GM18873 (cell line): ENCODE measurements at regions not wholly inside any gene's neighbourhood (a gene's known extent, or its start where the extent isn't known, plus 50 kb on each side); places are given as distances from the start of the nearest gene placed in this dataset.

Source experiments
- ATAC-seq: cut with Tn5 transposase; IDR thresholded peaks from one replicate; pipeline ENCODE4 v1.9.1; 2021; ENCODE audit warnings: mild to moderate bottlenecking, moderate library complexity, moderate number of reproducible peaks; ENCODE audit not compliant: unreplicated experiment, low FRiP score

DNA sequence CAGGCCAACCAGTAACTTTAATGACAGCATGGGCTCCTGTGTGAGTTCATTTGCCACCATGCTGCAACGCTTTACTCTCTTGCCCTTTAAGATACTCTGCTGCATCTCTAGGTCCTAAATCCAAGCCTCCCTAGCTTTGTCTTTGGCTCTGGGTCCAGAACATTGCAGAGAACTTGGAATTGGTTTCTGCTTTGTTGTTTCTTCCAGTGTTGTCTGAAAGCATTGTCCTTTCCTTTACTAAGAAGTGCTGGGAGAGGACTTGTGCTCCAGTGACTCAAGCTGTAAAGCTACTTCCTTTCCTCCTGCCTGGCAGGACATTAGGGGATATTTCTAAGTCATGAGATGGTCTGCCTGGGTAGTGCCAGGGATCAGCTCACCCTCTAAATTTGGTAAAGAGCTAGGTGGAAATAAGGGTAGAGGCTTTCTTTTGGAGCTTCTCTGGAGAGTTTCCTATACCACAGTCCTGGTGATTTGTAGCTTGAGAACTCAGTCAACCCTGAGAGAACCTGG is 202.5 kb upstream of the CADM1 start:
- ATAC-seq, result no peak

DNA sequence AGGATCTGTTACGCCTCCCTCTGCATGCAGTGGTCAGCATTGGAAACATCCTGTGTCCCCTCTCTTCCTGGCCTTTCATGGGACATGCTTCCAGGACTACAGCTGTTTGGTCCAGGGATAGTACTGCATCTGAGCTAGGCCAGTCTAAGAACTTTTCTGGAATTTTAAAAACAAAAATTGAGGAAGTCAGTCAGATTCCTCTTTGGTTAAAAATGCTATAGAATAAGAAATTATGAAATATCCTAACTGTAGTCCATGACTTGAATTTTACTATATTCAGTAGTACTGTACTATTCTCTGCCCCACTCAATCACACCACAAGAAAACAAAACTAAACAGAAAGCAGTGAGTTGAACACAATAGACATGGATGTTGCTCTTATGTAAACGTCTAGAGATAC is 201.0 kb upstream of the CADM1 start:
- no peak for ATAC-seq

DNA sequence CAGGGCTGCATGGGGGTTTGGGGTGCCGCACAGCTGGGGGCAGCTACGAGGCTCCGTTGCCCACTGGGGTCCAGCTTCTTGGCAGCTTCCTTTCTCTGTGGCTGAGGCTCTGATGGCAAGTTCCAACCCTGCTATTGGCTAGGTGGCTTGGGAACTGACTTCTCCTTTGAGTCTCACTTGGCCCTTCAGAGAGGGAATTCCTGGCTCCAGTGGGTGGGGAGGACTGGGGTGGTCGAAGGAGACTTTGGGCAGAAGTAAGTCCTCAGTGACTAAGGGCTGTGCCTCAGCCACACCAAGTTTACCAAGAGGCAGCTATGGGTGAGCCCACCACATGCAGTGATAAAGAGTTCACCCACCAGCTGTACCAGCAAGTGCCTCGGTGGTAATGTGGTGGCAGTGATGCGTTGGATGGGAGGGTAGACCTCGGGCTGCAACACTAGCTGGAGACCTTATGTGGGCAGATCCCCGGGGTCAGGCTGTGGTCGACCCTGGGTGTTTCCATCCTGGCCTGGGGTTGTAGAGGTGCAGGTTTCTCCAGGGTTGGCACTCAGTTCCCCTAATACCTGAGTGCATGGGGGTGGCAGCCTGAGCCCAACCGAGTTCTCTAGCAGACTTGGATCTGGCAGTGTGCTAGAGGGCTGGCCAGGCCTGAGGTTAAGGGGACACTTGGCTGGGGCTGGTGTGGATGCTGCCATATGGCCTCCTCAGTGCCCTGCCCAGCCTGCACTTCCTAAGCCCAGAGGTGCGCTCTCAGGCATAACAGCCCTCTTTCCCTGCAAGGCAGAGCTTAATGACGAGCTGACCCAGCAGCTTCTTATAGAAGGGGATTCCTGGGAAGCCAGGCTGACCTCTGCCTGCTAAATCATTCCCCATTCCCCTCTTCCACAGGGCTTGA is 197.0 kb upstream of the CADM1 start:
- ATAC-seq, result no peak

DNA sequence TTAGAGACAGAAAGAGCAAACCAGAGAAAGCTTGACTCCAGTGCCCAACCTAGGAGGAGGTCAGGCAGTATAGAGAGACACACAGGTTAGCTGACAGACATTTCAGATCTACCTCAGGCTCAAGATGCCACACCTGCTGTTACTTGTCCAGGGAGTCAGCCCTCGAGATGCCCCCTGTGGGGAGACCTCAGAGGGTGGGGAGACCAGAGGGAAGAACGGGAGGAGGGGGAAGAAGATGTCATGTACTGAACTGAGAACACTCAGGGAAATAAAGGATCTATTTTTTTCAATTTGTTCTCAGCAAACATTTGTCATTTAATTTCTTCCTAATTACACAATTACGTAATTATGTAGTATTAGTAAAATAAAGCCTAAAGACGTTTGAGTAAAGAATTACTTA is 196.3 kb upstream of the CADM1 start:
- ATAC-seq, result no peak

DNA sequence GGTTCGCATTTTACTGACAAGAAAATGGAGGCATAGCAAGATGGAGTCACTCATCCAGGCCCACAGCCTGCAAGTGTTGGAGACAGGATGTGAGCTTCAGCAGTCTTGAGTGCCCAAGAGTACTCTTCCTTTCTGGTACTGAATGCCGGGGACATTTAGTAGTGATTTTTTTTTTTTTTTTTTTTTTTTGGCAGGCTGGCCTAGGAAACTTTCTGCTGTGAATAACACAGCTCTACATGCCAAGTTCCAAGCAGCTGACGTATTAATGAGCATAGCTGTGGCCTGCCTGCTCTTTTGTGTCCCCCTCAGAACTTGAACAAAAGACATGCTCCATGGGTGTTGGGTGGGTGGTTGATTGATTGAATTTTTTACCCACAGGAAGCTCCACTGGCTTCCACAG is 195.5 kb upstream of the CADM1 start:
- no peak for ATAC-seq

DNA sequence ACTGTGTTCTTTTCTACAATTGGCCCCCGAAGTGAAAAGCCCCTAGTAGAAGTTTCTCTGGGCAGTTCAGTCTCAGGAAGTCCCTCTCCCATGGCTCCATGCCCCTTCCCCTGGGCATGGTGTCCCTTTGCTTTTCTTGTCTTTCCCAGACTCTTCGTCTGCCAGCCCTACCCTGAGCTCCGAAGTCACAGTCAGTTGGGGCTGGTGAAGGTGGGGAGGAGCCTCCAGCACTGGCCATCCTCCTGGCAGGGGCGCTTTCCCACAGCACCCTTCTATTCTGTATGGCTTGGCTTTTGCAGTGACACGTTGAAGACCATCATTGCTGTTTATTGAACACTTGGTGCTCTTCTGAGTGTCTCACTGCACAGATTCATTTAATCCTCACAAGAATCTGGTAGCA is 195.1 kb upstream of the CADM1 start:
- ATAC-seq, result no peak

DNA sequence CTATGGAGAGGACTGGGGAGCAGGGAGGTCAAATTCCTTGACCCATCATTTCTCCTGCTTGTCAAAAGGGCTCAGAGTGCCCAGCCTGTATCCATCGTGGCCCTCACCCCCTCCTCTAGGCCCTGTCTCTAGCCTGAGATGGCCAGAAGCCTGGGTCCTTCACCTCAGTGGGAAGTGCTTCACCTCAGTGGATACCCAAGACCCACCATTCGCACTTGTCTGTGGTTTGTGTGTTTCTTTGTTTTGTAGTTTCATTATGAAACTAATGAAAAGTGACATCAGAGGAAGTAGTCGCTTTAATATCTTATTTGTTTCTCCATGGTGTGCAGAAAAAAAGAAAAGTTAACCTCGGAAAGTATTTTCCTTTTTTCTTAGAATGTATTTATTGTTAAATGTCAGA is 194.0 kb upstream of the CADM1 start:
- ATAC-seq, result no peak

DNA sequence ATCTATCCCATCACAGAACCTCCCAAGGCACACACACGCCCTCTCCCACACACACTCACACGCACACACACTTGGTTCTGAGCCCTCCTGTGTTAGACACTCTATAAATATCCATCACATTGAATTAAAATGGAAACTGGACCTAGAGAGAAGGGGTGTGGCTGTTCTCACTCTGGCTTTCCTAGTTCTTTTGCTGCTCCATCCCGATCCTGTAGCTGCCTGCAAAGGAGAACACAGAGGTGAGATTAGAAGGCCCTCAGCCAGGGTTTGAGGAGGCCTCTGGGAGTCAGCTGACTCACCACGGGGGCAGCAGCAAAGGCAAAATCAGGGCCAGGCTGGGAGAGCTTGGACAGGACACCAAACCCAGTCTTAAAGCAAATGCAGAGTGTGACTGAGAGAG is 192.3 kb upstream of the CADM1 start:
- no peak for ATAC-seq

DNA sequence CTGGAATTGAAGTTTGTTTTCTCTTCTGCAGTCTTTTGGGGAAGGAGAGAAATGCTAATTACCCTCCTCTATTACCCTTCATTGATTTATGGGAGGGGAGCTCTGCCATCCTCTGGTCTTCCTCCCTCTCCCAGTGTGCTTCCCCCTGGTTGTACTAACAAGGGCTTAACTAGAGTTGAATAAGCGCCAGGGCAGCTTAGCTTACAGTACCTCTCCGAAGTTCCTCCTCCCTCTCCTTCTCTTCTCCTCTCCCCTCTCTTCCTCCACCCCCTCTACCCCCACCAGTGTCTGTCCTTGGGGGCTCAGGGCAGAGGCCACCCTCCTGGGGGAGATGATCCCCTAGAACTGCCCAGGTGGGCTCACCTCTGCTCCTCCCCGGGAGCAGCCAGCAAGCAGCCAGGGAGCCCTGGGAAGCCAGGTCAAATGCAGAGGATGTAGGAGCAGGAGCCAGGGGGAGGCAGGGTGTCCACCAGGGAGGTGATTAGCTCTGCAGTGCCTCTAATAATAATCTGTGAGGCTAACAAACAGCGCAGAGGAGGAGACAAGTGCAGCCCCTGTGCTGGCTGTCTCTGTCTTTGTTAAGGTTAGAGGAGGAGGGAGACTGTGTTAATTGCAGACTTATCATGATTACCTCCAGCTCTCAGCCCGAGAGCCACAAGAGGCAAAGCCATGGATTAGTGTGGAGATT is 191.6 kb upstream of the CADM1 start:
- no peak for ATAC-seq

DNA sequence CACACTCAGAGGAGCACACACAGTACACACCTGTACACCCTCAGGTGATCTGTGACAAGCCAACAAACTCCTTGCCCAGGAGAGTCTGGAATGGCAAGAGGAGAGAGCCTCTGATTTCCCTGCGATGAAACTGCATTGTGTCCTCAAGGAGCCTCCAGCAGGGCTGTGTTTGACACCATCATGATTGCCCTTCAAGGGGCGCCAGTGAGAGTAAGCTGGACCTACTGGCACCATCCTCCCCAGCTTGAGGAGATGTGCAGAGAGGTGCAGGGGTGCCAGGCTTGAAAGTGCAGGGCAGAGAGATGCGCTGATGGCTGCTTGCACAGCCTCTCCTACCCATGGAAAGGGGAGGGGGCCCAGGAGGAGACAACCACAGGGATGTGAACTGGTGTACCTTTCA is 188.8 kb upstream of the CADM1 start:
- no peak for ATAC-seq

DNA sequence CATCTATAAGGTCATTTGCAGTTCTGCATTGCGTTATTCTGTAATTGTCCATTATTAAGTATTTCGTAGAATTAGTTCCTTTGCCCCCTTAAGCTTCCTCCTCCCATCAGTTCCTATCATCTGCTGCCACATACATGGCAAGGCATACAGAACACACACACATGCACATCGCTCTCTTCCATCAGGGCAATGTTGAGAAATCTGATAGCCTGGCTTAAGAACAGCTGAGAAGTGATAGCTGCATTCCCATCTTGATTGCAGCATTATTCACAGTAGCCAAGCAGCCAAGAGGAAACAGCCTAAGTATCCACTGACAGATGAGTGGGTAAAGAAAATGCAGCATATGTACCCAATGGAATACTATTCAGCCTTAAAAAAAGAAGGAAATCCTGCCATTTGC is 186.8 kb upstream of the CADM1 start:
- ATAC-seq, result no peak

DNA sequence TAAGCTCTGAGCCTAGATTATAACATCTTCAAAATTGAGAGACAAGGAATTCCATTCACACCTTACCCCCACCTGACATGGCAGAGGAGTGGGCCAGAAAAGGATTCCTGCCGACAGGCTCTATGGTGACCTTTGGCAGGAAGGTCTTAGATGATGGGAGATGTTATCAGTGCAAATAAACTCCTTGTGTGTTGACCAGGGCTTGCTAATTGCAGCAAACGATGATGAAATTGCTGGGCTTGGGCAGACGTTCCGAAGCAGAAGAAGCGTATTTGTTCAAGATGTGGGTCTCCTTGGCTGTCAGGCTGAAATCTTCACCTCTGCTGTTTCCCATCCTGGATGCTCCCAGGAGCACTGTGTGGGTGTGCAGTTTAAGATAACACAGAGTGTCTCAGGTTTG is 183.7 kb upstream of the CADM1 start:
- no peak for ATAC-seq

DNA sequence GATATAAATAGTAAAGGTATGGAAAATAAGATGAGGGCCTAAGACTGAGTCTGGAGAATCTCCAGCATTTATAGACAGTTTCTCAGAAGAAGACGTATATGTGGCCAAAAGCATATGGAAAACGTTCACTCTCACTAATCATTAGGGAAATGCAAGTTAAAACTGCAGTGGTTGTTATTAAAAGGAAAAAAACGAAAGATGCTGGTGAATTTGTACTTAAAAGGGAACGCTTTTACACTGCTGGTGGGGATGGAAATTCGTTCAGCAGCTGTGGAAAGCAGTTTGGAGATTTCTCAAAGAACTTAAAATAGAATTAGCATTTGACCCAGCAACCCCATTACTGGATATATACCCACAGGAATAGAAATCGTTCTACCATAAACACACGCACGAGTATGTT is 180.5 kb upstream of the CADM1 start:
- no peak for ATAC-seq

DNA sequence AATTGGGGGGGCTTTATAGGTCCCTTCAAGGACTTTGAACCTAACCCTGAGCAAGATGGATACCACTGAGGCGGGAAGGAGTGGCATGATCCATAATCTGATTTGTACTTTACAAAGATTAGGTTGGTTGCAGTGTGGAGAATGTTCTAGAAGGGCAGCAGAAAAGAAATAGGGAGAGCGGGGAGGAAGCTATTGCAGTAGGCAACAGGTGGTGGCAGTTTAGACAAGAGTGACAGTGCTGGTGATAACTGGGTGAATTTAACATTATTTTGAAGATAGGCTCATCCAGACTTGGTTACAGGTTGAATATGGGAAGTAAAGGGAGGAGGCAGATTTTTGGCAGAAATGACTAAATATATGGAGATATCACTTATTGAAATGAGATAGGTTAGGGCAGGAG is 179.9 kb upstream of the CADM1 start:
- no peak for ATAC-seq

DNA sequence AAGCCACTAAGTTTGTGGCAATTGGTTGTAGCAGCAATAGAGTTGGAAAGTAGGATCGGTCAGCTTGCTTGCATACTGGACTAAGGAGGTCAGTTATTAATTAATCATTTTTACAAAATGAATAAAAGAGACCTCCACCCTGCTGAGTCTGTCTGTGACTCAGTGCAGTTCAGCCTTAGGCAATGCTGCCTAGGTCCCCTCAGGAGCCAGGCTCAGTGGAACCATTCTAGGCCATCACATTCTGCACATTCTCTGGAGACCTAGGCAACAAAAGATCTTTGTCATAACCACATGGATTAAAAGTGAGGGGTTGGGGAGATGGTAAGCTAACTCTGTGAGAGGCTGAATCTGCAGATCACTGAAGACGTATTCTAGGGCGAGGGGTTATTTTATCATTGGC is 178.7 kb upstream of the CADM1 start:
- no peak for ATAC-seq

DNA sequence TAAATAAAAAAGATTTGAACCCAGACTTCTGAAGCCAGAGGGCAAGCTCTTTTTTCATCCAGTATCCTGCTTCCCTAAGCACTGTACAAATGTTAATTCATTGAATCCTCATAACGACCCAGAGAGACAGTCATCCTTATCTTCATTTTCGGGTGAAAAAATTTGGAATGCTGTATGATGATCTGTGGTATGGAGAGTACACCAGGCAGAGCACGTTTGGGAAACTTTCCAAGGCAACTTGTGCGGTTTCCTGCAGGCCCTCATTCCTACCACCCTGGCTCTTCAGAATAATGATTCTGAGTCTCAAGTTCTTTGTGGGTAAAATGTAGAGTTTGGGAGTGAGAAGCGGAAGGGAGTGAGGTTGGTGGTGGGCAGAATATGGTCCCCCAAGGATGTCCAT is 177.9 kb upstream of the CADM1 start:
- no peak for ATAC-seq

DNA sequence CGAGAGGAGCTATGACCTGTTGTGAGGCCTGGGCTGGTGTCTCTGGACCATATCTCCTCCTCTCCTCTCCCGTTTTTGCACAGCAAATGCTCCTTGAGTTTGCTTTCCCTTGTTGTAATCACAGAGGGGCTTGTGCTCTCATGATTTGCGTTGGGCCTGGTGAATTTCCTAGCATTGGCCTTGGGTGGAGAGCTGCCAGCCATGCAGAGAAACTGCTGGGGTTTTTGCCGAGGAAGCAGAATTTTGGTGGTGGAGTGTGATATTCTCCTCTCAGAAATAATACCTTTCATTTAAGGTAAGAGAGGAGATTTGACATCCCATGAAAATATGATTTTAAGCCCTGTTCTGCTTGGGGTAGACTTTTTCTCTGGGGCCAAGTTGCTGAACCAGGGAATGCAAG is 175.7 kb upstream of the CADM1 start:
- ATAC-seq, result no peak

DNA sequence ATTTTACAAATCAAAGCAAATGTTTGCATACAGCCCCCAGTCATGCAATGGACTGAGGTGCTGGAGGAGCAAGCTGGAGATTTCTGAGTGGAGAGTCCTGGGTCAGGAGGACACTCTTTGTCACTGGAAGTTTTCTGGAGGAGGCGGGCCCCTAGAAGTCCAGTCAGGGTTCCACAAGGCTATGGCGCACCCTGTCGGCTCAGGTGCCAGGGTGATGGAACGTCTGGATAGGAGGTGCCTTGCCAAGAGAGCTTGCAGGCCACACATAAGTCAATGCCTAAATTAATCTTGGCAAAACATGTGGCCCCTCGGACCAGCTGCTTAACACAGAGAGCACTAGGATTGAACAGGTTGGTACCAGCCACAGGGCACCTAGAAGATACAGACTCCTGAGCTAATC is 174.7 kb upstream of the CADM1 start:
- no peak for ATAC-seq

DNA sequence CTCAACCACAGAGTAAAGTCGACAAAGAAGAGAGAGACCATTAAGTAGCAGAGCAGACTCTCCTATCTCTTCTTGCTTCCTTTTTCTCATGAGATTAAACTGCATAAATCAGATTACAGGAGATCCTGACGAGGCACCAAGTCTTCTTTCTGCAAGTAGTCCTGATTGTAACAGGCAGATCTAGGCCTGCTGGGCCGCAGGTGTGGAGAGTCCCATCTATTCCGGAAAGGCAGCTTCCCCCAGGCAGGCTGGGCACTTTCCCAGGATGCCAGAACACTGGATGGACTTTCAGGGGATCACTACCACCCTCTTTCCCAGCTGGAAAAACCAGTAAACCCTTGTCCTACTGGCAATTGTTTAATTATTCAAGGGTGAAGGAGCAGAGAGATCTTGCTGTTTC is 173.0 kb upstream of the CADM1 start:
- no peak for ATAC-seq

DNA sequence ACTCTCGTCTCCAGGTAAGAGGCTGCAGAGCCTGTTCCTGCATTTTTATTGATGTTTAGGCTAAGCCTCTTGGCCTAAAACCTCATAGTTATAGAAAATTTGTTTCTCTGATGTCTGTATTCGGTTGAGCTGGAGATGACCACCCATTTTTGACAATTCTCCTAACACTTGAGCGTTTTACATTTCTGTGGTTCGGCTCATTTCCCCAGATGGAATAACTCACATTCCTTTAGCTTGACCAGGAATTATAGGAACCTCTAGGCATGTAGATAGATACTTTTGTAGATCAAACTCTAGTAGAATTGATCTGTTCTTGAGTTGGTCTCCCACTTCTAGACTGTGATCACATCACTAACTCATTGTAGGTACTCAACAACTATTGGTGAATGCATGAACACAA is 172.6 kb upstream of the CADM1 start:
- ATAC-seq, result no peak

DNA sequence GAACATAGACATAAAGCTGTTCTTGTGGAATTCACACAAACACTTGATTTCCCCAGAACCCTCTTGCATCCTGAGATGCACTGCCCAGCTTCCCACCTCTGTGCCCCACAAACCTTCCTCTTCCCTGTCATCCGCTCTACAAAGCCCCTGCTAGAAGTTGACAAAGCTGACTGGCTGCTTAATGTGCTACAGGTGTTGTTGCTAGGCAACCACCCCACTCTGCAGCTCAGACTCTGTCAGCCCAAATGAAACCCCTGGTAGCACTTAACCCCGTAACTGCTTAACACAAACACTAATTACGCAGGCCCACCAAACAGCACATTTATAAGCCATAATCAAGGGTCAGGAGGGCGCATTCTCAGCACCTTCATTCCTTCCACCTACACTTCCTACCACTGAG is 172.0 kb upstream of the CADM1 start:
- ATAC-seq, result no peak
